CD4-positive, alpha-beta T cell treated with Interleukin-6 at 100 ng/mL for 8 hours (primary cell): ENCODE measurements at regions not wholly inside any gene's neighbourhood (a gene's known extent, or its start where the extent isn't known, plus 50 kb on each side); places are given as distances from the start of the nearest gene placed in this dataset.
"Not testable (repeated sequence)": the region's sequence is repeated elsewhere in the genome, so short reads cannot be mapped to it uniquely, and the experiment has no call there.

Experiments
- DNase-seq: peaks from one replicate; pipeline ENCODE4 v3.0.0-alpha.2; 2020; ENCODE audit warnings: mixed read lengths, low spot score

DNA sequence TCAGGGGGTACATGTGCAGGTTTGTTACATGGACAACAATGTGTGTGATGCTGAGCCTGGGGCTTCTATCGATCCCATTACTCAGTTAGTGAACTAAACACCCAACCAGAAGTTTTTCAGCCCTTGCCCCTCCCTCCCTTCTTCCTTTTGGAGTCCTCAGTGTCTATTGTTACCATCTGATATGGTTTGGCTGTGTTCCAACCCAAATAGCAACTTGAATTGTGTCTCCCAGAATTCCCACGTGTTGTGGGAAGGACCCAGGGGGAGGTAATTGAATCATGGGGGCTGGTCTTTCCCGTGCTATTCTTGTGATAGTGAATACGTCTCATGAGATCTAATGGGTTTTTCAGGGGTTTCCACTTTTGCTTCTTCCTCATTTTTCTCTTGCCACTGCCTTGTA lies 186.3 kb downstream of the AEBP2 start:
- not testable (repeated sequence) for DNase-seq

DNA sequence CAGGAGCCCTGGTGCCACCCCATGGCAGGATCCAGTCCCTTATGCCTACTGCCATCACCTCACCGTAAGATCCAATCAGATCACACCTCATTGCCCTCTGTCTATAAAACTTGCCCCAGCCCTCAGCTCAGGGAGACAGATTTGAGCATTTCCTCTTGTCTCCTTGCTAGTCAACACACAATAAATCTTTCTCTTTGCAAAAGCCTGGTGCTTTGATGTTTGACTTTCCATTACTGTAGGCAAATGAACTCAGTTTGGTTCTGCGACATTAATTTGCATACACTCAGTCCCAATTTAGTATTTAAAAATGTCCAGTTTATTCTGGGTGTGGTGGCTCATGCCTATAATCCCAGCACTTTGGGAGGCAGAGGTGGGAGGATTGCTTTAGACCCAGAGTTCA lies 188.4 kb downstream of the AEBP2 start:
- no peak for DNase-seq

GRCh38 chr12:19630536-19630935 lies 191.2 kb downstream of the AEBP2 start:
- no peak for DNase-seq

DNA sequence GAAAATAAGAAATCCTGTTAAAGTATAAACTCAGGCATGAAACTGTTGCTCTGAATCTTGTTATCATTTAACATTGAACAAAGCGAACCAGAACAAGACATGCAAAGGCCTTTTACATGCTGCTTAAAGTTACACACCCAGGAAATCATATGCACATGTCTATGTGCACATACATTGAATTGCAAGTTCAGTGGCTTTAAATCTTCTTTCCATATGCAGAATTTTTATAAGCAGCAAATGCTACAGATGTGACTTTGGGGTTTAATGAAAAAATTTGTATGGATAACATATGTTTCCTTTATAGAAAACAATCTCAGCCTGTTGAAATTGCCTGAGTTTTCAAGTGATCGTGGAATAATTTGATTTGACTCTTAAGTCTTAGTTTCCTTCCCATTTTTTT lies 193.9 kb downstream of the AEBP2 start:
- DNase-seq = no peak

- DNase-seq = no peak
These were observed 194.3 kb downstream of the AEBP2 start for GRCh38 chr12:19633641-19634040.

GRCh38 chr12:19639781-19640415 lies 200.6 kb downstream of the AEBP2 start:
- no peak for DNase-seq

DNA sequence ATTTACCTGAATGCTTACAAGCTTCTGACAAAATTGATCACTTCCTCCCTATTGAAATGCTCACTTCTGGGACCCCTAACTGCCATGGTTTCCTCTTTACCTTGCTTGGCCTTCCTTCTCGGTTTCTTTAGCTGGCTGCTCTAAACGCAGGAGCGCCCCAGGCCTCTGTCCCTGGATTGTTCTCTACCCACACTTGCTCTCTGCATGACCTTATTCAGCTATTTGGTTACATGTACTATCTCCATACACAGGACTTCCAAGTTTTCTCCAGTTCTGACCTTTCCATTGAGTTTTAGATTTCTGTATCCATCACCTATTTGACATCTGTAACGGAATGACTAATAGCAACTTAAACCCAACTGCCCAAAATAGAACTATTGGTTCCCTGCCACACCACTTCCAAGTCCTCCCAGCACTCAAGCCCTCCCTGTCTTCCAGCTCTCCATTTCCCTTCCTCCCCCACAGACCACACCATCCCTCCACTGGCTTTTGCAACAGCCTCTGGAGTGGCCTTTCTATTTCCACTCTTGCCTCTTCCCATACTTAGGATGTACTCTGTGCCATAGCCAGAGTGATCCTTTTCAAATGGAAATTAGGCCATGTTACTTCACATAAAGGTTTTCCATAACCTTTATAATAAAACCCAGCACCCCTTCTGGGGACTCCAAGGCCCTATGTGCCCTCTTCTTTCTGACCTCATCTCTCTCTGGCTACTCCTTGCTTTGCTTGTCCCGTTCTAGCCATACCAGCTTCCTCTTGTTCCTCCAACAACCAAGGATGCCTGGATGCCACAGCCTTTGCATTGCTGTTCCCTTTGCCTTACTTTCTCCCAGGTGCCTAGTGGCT lies 202.2 kb downstream of the AEBP2 start:
- no peak for DNase-seq

- DNase-seq = no peak
These were observed 203.1 kb downstream of the AEBP2 start for GRCh38 chr12:19642345-19642744.

GRCh38 chr12:19643635-19644034 lies 204.3 kb downstream of the AEBP2 start:
- DNase-seq = no peak

GRCh38 chr12:19644571-19644970 lies 205.3 kb downstream of the AEBP2 start:
- DNase-seq = no peak

GRCh38 chr12:19645823-19646222 lies 206.5 kb downstream of the AEBP2 start:
- no peak for DNase-seq

DNA sequence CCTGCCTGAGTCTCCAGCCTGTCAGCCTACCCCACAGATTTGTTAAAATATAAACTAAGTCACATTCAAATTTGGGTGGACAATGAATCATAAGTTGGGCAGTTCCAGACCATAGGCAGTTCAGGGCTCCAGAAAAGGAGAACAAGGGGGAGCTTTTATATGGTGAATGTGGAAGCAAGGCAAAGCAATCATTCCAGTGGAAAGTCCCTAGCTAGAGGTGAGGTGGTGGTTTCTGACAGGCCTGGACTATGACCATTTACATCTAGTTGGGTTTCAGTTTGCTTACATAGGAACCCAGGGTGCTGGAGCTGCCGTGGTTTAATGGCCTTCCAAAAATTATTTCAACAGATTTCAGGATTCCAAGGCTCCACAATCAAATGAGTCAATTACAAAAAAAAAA lies 207.3 kb downstream of the AEBP2 start:
- no peak for DNase-seq

GRCh38 chr12:19647806-19648556 lies 208.7 kb downstream of the AEBP2 start:
- no peak for DNase-seq

- no peak for DNase-seq
These were observed 209.3 kb downstream of the AEBP2 start for GRCh38 chr12:19648591-19648990.

GRCh38 chr12:19652386-19652785 lies 213.1 kb downstream of the AEBP2 start:
- DNase-seq = no peak

- DNase-seq = no peak
These were observed 215.5 kb downstream of the AEBP2 start for GRCh38 chr12:19654650-19655376.

- DNase-seq = no peak
These were observed 217.9 kb downstream of the AEBP2 start for GRCh38 chr12:19657118-19657731.

- no peak for DNase-seq
These were observed 218.4 kb downstream of the AEBP2 start for GRCh38 chr12:19657732-19658130.

DNA sequence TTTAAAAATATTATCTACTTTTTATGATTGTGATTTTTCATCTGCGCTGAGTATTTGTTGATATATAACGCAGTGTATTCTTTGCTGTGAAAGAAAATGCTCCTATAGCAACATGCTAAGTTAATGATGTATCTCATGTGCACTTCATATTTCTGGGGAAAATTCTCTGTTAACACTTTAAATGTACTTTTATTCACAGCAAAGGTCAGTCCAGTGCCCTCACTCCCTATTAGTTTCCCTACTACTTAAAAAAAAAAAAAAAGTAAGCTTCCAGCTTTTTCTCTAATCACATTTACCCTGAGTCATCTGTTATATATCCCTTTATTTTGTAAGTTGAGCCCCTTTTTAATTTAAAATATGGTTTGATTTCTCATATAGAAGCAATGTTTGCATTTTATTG lies 219.8 kb downstream of the AEBP2 start:
- no peak for DNase-seq

DNA sequence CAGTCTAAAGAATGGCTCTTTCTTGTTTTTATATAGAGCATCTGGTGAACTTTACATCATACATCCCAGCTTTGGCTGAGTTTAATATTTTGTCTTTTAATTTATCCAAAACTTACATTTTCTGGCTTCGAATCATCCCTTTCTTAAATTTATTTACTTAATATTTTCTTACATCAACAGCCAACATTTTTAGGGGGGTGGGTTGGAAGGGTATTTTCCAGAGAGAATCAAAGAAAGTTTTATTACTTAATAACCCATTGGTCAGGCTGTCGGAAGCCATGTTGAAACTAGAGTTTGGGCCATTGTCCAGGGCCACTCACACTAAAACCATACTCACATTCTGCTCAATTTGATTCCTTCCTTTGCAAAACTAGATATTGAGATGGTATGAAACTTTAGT lies 220.2 kb downstream of the AEBP2 start:
- DNase-seq = no peak

- DNase-seq = no peak
These were observed 226.0 kb downstream of the AEBP2 start for GRCh38 chr12:19665121-19665900.
